K562 (cell line): ENCODE measurements at regions not wholly inside any gene's neighbourhood (a gene's known extent, or its start where the extent isn't known, plus 50 kb on each side); places are given as distances from the start of the nearest gene placed in this dataset.

Source experiments
- ATAC-seq: fragments of 200-7000 bp; cut with Tn5 transposase; 3 replicates; pipeline ENCODE4 v1.9.1; 2020; ENCODE audit warnings: moderate library complexity
- BruUV-seq: library from RNA; stranded (reverse); fragments of 400-500 nt; replicated peaks from 2 replicates; lab custom pipeline; 2021; lab: Mats Ljungman, UMichigan
- CTCF ChIA-PET: fragments of 300-600 bp; formaldehyde crosslinking; extraction: SDS; loops from one replicate; lab custom pipeline; 2021; ENCODE audit warnings: low intra/inter-chr PET ratio; lab: Yijun Ruan, JAX
- POLR2A ChIA-PET: fragments of 300-600, 350-650 bp; sonication (Branson Sonifier 250); formaldehyde crosslinking; extraction: SDS; loops from one replicate; lab custom pipeline; 2021; ENCODE audit warnings: antibody characterized with exemption, inconsistent platforms; lab: Yijun Ruan, JAX
- DNase-seq, 4 experiments: peaks; one replicate each; pipeline versions ENCODE4 v3.0.0 to v3.0.0-alpha.2; 2011 to 2018; ENCODE audit warnings: low spot score in 3 of 4, mixed read lengths in 3 of 4; ENCODE audit errors: extremely low read depth in 1 of 4
- FAIRE-seq: peaks from 2 replicates; lab custom pipeline; 2011; peaks lifted over from hg19 to GRCh38; lab: Jason Lieb, UNC
- H2AFZ ChIP-seq: 2 replicates; pipeline ENCODE4 v1.6.0; 2011; ENCODE audit warnings: low read depth, low read length, control low read depth, inconsistent platforms
- H3K27ac ChIP-seq: fragments of 200-600 bp; 3 replicates; pipeline ENCODE4 v1.8.0; 2011; ENCODE audit warnings: low read depth, mild to moderate bottlenecking, control low read depth, inconsistent platforms, low read length, moderate library complexity, mixed read lengths; ENCODE audit errors: extremely low read depth
- H3K27me3 ChIP-seq, 2 experiments: fragments of 300-600 bp in 1 of 2; 2 replicates in 1 of 2; 3 replicates in 1 of 2; pipeline versions ENCODE4 v1.6.0 to v1.8.0; 2011; ENCODE audit warnings: inconsistent platforms in 2 of 2, low read length in 2 of 2, mild to moderate bottlenecking in 1 of 2, mixed read lengths in 1 of 2, moderate library complexity in 1 of 2; ENCODE audit not compliant: control insufficient read depth in 2 of 2, insufficient read depth in 2 of 2
- H3K36me3 ChIP-seq: fragments of 300-600 bp; 3 replicates; pipeline ENCODE4 v1.8.0; 2011; ENCODE audit warnings: mild to moderate bottlenecking, low read length, inconsistent platforms; ENCODE audit not compliant: control insufficient read depth, insufficient read depth
- H3K4me1 ChIP-seq, 2 experiments: fragments of 200-600 bp in 1 of 2; replicated peaks in 1 of 2; 2 replicates in 1 of 2; 3 replicates in 1 of 2; pipeline versions ENCODE4 v1.5.1 to v1.8.0; 2011; ENCODE audit warnings: inconsistent platforms in 2 of 2, low read length in 2 of 2, mild to moderate bottlenecking in 1 of 2, mixed read lengths in 1 of 2, moderate library complexity in 1 of 2; ENCODE audit not compliant: control insufficient read depth in 2 of 2, insufficient read depth in 2 of 2
- H3K4me2 ChIP-seq: 2 replicates; pipeline ENCODE4 v1.6.1; 2011; ENCODE audit warnings: low read length, control low read depth, inconsistent platforms, mixed read lengths; ENCODE audit not compliant: insufficient read depth
- H3K4me3 ChIP-seq: fragments of 200-600 bp; sonication (generic), shearing (Covaris generic); 2 replicates; pipeline ENCODE4 v1.5.1; 2016; ENCODE audit warnings: control low read depth, inconsistent platforms
- H3K79me2 ChIP-seq: fragments of 200-600 bp; 3 replicates; pipeline ENCODE4 v1.8.0; 2011; ENCODE audit warnings: low read length, inconsistent platforms; ENCODE audit not compliant: control insufficient read depth, insufficient read depth
- H3K9ac ChIP-seq, 2 experiments: 2 replicates each; pipeline versions ENCODE4 v1.6.0 to v1.6.1; 2011; ENCODE audit warnings: low read depth in 2 of 2, low read length in 2 of 2, control low read depth in 1 of 2, inconsistent platforms in 1 of 2, mild to moderate bottlenecking in 1 of 2, mixed read lengths in 1 of 2; ENCODE audit not compliant: insufficient read depth in 1 of 2
- H3K9me1 ChIP-seq: one replicate; pipeline ENCODE4 v1.6.0; 2011; ENCODE audit warnings: inconsistent platforms, mild to moderate bottlenecking, low read length, moderate library complexity; ENCODE audit not compliant: control insufficient read depth, insufficient read depth
- H3K9me3 ChIP-seq: replicated peaks from 2 replicates; pipeline ENCODE4 v1.5.1; 2011; ENCODE audit warnings: low read depth, low read length, inconsistent platforms; ENCODE audit not compliant: control insufficient read depth, insufficient read depth
- H4K20me1 ChIP-seq: replicated peaks from 2 replicates; pipeline ENCODE4 v1.6.1; 2011; ENCODE audit warnings: low read length, inconsistent platforms, mixed read lengths; ENCODE audit not compliant: control insufficient read depth, insufficient read depth
- GTF2B ChIP-seq: IDR thresholded peaks from 2 replicates; pipeline ENCODE4 v1.6.1; 2011; ENCODE audit not compliant: insufficient read length; ENCODE audit errors: extremely low read depth
- NFIX ChIP-seq: fragments of 250-450 bp; sonication (Bioruptor Pico); IDR thresholded peaks from 2 replicates; pipeline ENCODE4 v1.4.0; 2020; ENCODE audit warnings: low read depth, mild to moderate bottlenecking, moderate library complexity
- NR2C1 ChIP-seq, 2 experiments: fragments of 450-650 bp; IDR thresholded peaks; 2 replicates each; pipeline ENCODE4 v1.6.1; 2017; ENCODE audit warnings: mild to moderate bottlenecking in 2 of 2, antibody characterized with exemption in 1 of 2, inconsistent platforms in 1 of 2, missing compliant biosample characterization in 1 of 2, missing genetic modification characterization in 1 of 2
- PKNOX1 ChIP-seq: fragments of 450-650 bp; IDR thresholded peaks from 2 replicates; pipeline ENCODE4 v1.6.1; 2016
- PTRF ChIP-seq: fragments of 450-650 bp; IDR thresholded peaks from 2 replicates; pipeline ENCODE4 v1.6.1; 2016; ENCODE audit warnings: mild to moderate bottlenecking, missing genetic modification characterization, missing compliant biosample characterization
- SREBF1 ChIP-seq: fragments of 150-350 bp; IDR thresholded peaks from 2 replicates; pipeline ENCODE4 v1.6.1; 2014; ENCODE audit warnings: antibody characterized with exemption, low read depth, low read length, borderline replicate concordance
- ZMIZ1 ChIP-seq, 2 experiments: fragments of 150-350 bp in 1 of 2; IDR thresholded peaks; 2 replicates each; pipeline ENCODE4 v1.6.1; 2012 to 2016; ENCODE audit warnings: low read depth in 2 of 2, low read length in 2 of 2, mild to moderate bottlenecking in 1 of 2, moderate library complexity in 1 of 2
- ZNF717 ChIP-seq: fragments of 250-450 bp; sonication (Bioruptor Pico); IDR thresholded peaks from 2 replicates; pipeline ENCODE4 v1.5.0; 2021
- in situ Hi-C: fragments of 300-500 bp; cut with MboI; formaldehyde crosslinking; loops from 4 replicates; pipeline ENCODE4 v1.15.0; 2018; ENCODE audit warnings: inconsistent platforms, mixed read lengths
- intact Hi-C: fragments of 100-400 bp; cut with micrococcal nuclease; formaldehyde crosslinking; loops from 2 replicates; pipeline ENCODE4 v1.14.2; 2022
- TF ChIP-seq, protein P1 (sequence below): fragments of 250-450 bp; sonication (Bioruptor Pico); IDR thresholded peaks from 2 replicates; pipeline ENCODE4 v1.5.0; 2020; ENCODE audit warnings: mild to moderate bottlenecking
- TF ChIP-seq, protein P2 (sequence below): fragments of 150-350 bp; IDR thresholded peaks from 2 replicates; pipeline ENCODE4 v1.6.1; 2014; ENCODE audit warnings: low read depth, mild to moderate bottlenecking, low read length, borderline replicate concordance
- TF ChIP-seq, protein P3 (sequence below): fragments of 450-650 bp; formaldehyde crosslinking; IDR thresholded peaks from 2 replicates; pipeline ENCODE4 v1.4.0; 2022; ENCODE audit warnings: missing genetic modification characterization

DNA sequence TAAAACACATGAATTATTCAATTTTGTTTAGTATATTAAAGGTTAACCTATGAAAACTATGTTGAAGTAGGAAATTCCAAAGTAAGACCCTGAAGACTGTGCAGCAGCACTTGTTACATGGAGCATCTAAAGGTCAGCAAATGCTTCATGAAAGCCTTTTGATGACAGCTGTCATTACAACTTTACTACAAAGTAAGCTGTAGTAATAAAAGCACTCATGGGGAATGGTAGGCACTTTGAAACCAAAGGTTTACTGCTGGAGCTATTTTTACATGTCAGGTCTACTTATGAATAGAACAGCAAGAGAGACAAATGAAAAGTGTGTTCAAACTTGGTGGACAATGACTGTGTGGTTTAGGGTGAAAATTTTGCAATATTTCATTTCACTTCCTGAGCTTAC is 672.5 kb upstream of the PCDH20 start:
- DNase-seq (no peak), ATAC-seq (no peak), FAIRE-seq (no peak)
- Histone ChIP-seq H3K27me3 (no peaks in the 10 kb centered on the region), H3K4me1 (no peaks in the 10 kb centered on the region), H3K4me2 (no peak overlapping the region), H3K9me3 (no peaks in the 10 kb centered on the region), H3K36me3 (no peaks in the 10 kb centered on the region), H3K27ac (no peak overlapping the region), H3K9ac (no peak overlapping the region), H4K20me1 (no peaks in the 10 kb centered on the region), H2AFZ (no peak overlapping the region), H3K4me3 (no peak overlapping the region), H3K79me2 (no peaks in the 10 kb centered on the region), H3K9me1 (no peaks in the 10 kb centered on the region)
- CTCF ChIA-PET = no interaction called here
- in situ Hi-C loops = no loop called here
- no TSS peak for BruUV-seq
- POLR2A ChIA-PET = no interaction called here
- intact Hi-C loops = no loop called here
- TF ChIP-seq SREBF1 (no peak), PTRF (tag) (no peak), ZMIZ1 (IDR thresholded peaks at IDR 0.05; ENCODE audit: low read depth in 2 of 2, low read length in 2 of 2) (no peak), NFIX (CRISPR knock-in tag) (no peak), ZNF717 (CRISPR knock-in tag) (no peak), GTF2B (no peak), NR2C1 (IDR thresholded peaks at IDR 0.05) (no peak), NR2C1 (tag; IDR thresholded peaks at IDR 0.05) (no peak), PKNOX1 (no peak)
- TF ChIP-seq, protein P1, sequence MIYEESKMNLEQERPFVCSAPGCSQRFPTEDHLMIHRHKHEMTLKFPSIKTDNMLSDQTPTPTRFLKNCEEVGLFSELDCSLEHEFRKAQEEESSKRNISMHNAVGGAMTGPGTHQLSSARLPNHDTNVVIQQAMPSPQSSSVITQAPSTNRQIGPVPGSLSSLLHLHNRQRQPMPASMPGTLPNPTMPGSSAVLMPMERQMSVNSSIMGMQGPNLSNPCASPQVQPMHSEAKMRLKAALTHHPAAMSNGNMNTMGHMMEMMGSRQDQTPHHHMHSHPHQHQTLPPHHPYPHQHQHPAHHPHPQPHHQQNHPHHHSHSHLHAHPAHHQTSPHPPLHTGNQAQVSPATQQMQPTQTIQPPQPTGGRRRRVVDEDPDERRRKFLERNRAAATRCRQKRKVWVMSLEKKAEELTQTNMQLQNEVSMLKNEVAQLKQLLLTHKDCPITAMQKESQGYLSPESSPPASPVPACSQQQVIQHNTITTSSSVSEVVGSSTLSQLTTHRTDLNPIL (CRISPR knock-in tag) = no peak
- TF ChIP-seq, protein P2, sequence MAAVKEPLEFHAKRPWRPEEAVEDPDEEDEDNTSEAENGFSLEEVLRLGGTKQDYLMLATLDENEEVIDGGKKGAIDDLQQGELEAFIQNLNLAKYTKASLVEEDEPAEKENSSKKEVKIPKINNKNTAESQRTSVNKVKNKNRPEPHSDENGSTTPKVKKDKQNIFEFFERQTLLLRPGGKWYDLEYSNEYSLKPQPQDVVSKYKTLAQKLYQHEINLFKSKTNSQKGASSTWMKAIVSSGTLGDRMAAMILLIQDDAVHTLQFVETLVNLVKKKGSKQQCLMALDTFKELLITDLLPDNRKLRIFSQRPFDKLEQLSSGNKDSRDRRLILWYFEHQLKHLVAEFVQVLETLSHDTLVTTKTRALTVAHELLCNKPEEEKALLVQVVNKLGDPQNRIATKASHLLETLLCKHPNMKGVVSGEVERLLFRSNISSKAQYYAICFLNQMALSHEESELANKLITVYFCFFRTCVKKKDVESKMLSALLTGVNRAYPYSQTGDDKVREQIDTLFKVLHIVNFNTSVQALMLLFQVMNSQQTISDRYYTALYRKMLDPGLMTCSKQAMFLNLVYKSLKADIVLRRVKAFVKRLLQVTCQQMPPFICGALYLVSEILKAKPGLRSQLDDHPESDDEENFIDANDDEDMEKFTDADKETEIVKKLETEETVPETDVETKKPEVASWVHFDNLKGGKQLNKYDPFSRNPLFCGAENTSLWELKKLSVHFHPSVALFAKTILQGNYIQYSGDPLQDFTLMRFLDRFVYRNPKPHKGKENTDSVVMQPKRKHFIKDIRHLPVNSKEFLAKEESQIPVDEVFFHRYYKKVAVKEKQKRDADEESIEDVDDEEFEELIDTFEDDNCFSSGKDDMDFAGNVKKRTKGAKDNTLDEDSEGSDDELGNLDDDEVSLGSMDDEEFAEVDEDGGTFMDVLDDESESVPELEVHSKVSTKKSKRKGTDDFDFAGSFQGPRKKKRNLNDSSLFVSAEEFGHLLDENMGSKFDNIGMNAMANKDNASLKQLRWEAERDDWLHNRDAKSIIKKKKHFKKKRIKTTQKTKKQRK = no peak
- TF ChIP-seq, protein P3, sequence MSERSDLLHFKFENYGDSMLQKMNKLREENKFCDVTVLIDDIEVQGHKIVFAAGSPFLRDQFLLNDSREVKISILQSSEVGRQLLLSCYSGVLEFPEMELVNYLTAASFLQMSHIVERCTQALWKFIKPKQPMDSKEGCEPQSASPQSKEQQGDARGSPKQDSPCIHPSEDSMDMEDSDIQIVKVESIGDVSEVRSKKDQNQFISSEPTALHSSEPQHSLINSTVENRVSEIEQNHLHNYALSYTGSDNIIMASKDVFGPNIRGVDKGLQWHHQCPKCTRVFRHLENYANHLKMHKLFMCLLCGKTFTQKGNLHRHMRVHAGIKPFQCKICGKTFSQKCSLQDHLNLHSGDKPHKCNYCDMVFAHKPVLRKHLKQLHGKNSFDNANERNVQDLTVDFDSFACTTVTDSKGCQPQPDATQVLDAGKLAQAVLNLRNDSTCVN (CRISPR knock-in tag) = no peak
